ENCODE measurements at regions not wholly inside any gene's neighbourhood (a gene's known extent, or its start where the extent isn't known, plus 50 kb on each side); places are given as distances from the start of the nearest gene placed in this dataset.

GRCh38 chr1:182120411-182121258, 59.1 kb upstream of the ZNF648 start (continued):
- TF ChIP-seq ZNF564 (CRISPR knock-in tag; IDR thresholded peaks at IDR 0.05) (peak; percentile 70; the same call in 1 of the 2 replicates), GMEB1 (CRISPR knock-in tag; IDR thresholded peaks at IDR 0.05; ENCODE audit: borderline replicate concordance) (peak; percentile 46; the same call in 1 of the 2 replicates), MEIS1 (CRISPR knock-in tag; IDR thresholded peaks at IDR 0.05; ENCODE audit: borderline replicate concordance) (no peak), TOPORS (CRISPR knock-in tag; IDR thresholded peaks at IDR 0.05) (no peak), KLF16 (CRISPR knock-in tag; IDR thresholded peaks at IDR 0.05) (peak in 1 of 2 experiments; percentile 35; a peak in 1 of 4 replicates), ZNF780A (CRISPR knock-in tag; IDR thresholded peaks at IDR 0.05) (no peak), NFIC (IDR thresholded peaks at IDR 0.05; ENCODE audit: low read length) (peak; percentile 86), ZNF362 (CRISPR knock-in tag; IDR thresholded peaks at IDR 0.05; ENCODE audit: borderline replicate concordance) (peak; percentile 54; the same call in 1 of the 2 replicates), GABPA (IDR thresholded peaks at IDR 0.05; ENCODE audit: low read depth, low read length) (no peak), GABPA (CRISPR knock-in tag; IDR thresholded peaks at IDR 0.05; ENCODE audit: low read depth) (peak; percentile 22; the same call in 1 of the 2 replicates), ZNF432 (CRISPR knock-in tag; IDR thresholded peaks at IDR 0.05; ENCODE audit: borderline replicate concordance) (no peak), CSRNP2 (CRISPR knock-in tag; conservative IDR thresholded peaks at IDR 0.05; ENCODE audit: low read depth) (no peak), GATA4 (IDR thresholded peaks at IDR 0.05; ENCODE audit: borderline replicate concordance, low read depth) (peak; percentile 75; the same call in 1 of the 2 replicates), ZNF841 (CRISPR knock-in tag; IDR thresholded peaks at IDR 0.05; ENCODE audit: borderline replicate concordance) (no peak), RXRA (CRISPR knock-in tag; IDR thresholded peaks at IDR 0.05) (peak; percentile 91), ZFP90 (CRISPR knock-in tag; IDR thresholded peaks at IDR 0.05; ENCODE audit: borderline replicate concordance) (no peak), LCORL (IDR thresholded peaks at IDR 0.05) (no peak), LCORL (CRISPR knock-in tag; IDR thresholded peaks at IDR 0.05) (peak; percentile 73; the same call in 1 of the 2 replicates), ELF3 (CRISPR knock-in tag; IDR thresholded peaks at IDR 0.05) (peak; percentile 91), GFI1 (CRISPR knock-in tag; IDR thresholded peaks at IDR 0.05; ENCODE audit: borderline replicate concordance) (peak; percentile 95), CENPT (CRISPR knock-in tag; IDR thresholded peaks at IDR 0.05; ENCODE audit: low read depth) (no peak), HMG20B (CRISPR knock-in tag; conservative IDR thresholded peaks at IDR 0.05) (peak; percentile 79), ZKSCAN5 (CRISPR knock-in tag; IDR thresholded peaks at IDR 0.05) (no peak), MED8 (CRISPR knock-in tag; IDR thresholded peaks at IDR 0.05; ENCODE audit: insufficient replicate concordance) (no peak), HHEX (CRISPR knock-in tag; IDR thresholded peaks at IDR 0.05) (peak; percentile 52; the same call in 1 of the 2 replicates), ZNF331 (CRISPR knock-in tag; IDR thresholded peaks at IDR 0.05) (peak; percentile 66; the same call in 1 of the 2 replicates), RFX3 (CRISPR knock-in tag; IDR thresholded peaks at IDR 0.05) (no peak)
